HG03469 (cell line): ENCODE measurements at regions not wholly inside any gene's neighbourhood (a gene's known extent, or its start where the extent isn't known, plus 50 kb on each side); places are given as distances from the start of the nearest gene placed in this dataset.

ENCODE experiments used
- ATAC-seq: cut with Tn5 transposase; IDR thresholded peaks from one replicate; pipeline ENCODE4 v1.9.1; 2021; ENCODE audit warnings: mild to moderate bottlenecking, moderate library complexity, moderate number of reproducible peaks; ENCODE audit not compliant: unreplicated experiment

GRCh38 chr1:60487565-60488345 lies 414.2 kb upstream of the C1orf87 start:
- ATAC-seq: no peak

- no peak for ATAC-seq
Observed at GRCh38 chr1:60483509-60483908, 409.9 kb upstream of the C1orf87 start.

GRCh38 chr1:60470246-60470645 lies 396.7 kb upstream of the C1orf87 start:
- ATAC-seq: no peak

GRCh38 chr1:60463786-60464185 lies 390.2 kb upstream of the C1orf87 start:
- no peak for ATAC-seq

GRCh38 chr1:60463146-60463545 lies 389.6 kb upstream of the C1orf87 start:
- ATAC-seq: no peak

GRCh38 chr1:60461925-60462595 lies 388.5 kb upstream of the C1orf87 start:
- ATAC-seq: no peak

GRCh38 chr1:60458111-60458510 lies 384.5 kb upstream of the C1orf87 start:
- ATAC-seq: no peak

GRCh38 chr1:60449876-60450275 lies 376.3 kb upstream of the C1orf87 start:
- no peak for ATAC-seq

GRCh38 chr1:60448850-60449249 lies 375.3 kb upstream of the C1orf87 start:
- no peak for ATAC-seq

- ATAC-seq: no peak
Observed at GRCh38 chr1:60444680-60445079, 371.1 kb upstream of the C1orf87 start.

- no peak for ATAC-seq
Observed at GRCh38 chr1:60436186-60436585, 362.6 kb upstream of the C1orf87 start.

- no peak for ATAC-seq
Observed at GRCh38 chr1:60431593-60431992, 358.0 kb upstream of the C1orf87 start.

- ATAC-seq: no peak
Observed at GRCh38 chr1:60430375-60430774, 356.8 kb upstream of the C1orf87 start.

- ATAC-seq: no peak
Observed at GRCh38 chr1:60428127-60428526, 354.6 kb upstream of the C1orf87 start.

- no peak for ATAC-seq
Observed at GRCh38 chr1:60427701-60428100, 354.1 kb upstream of the C1orf87 start.

GRCh38 chr1:60427194-60427593 lies 353.6 kb upstream of the C1orf87 start:
- no peak for ATAC-seq

- no peak for ATAC-seq
Observed at GRCh38 chr1:60425528-60425927, 352.0 kb upstream of the C1orf87 start.

- no peak for ATAC-seq
Observed at GRCh38 chr1:60423146-60423780, 349.7 kb upstream of the C1orf87 start.

GRCh38 chr1:60421965-60422364 lies 348.4 kb upstream of the C1orf87 start:
- no peak for ATAC-seq

GRCh38 chr1:60419023-60419422 lies 345.5 kb upstream of the C1orf87 start:
- no peak for ATAC-seq

GRCh38 chr1:60415696-60416095 lies 342.1 kb upstream of the C1orf87 start:
- no peak for ATAC-seq

GRCh38 chr1:60413091-60413490 lies 339.5 kb upstream of the C1orf87 start:
- no peak for ATAC-seq
